HK-2 (cell line): ENCODE measurements at regions not wholly inside any gene's neighbourhood (a gene's known extent, or its start where the extent isn't known, plus 50 kb on each side); places are given as distances from the start of the nearest gene placed in this dataset.
"Not testable (repeated sequence)": the region's sequence is repeated elsewhere in the genome, so short reads cannot be mapped to it uniquely, and the experiment has no call there.

Experiments
- DNase-seq: peaks from one replicate; pipeline ENCODE4 v3.0.0-alpha.2; 2018; ENCODE audit not compliant: unreplicated experiment

DNA sequence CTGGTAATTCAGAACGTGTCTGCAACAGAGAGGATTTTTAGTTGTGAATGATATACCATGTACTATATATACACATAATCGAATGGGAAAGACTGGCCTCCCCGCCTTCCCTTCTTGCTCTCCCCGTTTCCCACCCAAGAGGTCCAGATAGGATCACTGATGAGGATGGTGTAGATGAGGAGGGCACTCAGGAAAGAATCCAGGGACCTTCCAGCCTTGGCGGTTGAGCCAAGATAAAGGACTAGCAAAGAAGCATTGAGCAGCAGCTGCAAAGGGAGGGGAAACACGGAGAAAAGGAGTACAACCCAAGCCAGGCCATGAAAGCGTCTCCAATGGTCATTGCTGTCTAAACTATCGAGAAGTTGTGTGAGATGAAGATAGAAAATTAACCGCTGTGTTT is 84.0 kb upstream of the EXOC2 start:
- DNase-seq, result no peak

DNA sequence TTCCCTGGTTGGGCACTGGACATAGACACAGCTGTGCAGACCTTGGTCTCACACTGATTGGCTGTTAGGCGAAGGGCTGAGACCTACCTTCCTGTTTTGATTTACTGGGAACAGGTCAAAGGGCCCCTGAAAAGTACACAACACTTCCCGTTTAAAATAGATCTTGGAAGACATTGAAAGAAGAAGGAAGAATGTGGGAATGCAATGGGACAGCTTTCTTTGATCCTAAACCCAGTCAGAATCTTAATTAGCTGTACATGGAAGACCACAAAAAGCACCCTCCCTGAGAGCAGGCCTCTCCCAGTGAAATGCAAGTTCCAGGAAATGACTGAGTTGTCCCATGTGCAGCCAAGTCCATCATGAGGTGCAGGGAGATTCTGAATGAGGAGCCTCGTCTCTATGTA is 83.6 kb upstream of the EXOC2 start:
- no peak for DNase-seq

- DNase-seq, result no peak
These were observed 82.9 kb upstream of the EXOC2 start for GRCh38 chr6:775863-776262.

GRCh38 chr6:771683-772082 is 78.7 kb upstream of the EXOC2 start:
- not testable (repeated sequence) for DNase-seq

- no peak for DNase-seq
These were observed 75.0 kb upstream of the EXOC2 start for GRCh38 chr6:767755-768512.

DNA sequence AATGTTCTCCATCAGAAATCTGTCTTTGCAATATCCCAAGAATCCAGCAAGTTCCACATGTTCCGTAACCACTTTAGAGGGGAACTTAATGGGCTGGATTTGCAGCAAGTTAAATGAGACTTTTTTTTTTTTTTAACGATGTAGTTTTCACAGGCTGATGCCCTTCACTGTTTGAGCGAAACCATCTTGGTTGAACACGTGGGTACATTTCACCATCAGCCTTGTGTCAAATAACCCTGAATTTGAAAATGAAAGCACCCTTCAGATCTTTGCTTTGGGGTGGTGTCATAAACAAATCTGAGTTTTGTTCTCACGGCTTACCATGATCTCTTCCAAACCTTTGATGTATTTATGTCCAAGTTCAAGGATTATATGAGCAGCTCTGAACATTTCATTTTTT is 73.7 kb upstream of the EXOC2 start:
- no peak for DNase-seq

DNA sequence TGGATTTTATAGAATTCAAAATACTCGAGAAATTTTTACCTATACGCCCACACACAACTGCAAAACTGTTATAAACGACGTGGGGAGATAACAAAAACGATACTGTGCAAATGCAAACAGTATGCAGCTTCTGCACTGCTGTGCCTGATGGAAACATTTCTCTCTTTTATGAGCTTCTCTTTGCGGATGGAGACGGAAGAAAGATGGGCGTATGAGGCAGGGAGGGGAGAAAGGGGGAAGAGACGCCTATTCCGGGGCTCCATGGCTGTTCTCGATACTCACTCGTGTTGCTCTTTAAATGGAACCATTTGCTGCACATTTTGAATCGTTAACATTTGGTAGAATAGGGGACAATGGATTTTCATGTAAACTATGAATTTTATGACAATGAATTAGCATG is 69.1 kb upstream of the EXOC2 start:
- DNase-seq, result no peak

- no peak for DNase-seq
These were observed 68.3 kb upstream of the EXOC2 start for GRCh38 chr6:760982-761955.

DNA sequence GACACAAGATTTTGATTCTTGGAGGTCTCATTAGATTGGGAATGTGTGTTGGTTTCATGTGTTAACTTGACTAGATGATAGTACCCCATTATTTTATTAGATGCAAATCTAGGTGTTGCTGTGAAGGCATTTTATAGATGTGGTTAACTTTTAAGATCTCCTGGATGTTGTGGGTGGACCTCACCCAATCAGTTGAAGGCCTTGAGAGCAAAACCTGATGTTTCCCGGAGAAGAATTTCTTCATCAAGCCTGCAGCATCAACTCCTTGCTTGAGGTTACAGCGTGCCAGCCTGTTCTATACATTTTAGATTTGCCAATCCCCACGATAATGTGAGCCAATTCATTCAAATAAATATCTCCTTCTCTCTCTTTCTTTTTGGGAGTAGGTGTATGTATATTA is 66.8 kb upstream of the EXOC2 start:
- DNase-seq, result no peak

DNA sequence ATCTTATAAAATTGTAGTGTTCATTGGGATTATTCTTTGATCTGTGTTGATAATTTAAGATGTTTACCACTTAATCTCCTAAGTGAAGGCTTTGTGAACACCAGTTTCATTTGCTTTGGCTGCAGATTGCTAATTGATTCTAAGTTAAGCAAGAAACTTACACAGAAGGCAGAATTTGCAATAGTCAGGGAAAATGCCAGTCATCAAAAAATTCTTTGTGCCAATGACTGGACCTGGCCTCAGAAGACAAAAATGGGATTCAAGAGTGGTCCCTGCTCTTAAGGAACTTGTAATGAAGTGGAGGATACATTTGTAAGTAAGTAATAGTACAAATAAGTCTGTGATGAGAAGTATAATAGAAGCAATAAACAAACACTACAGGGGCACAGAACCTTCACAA is 63.3 kb upstream of the EXOC2 start:
- no peak for DNase-seq

GRCh38 chr6:754202-754601 is 61.3 kb upstream of the EXOC2 start:
- DNase-seq, result no peak

DNA sequence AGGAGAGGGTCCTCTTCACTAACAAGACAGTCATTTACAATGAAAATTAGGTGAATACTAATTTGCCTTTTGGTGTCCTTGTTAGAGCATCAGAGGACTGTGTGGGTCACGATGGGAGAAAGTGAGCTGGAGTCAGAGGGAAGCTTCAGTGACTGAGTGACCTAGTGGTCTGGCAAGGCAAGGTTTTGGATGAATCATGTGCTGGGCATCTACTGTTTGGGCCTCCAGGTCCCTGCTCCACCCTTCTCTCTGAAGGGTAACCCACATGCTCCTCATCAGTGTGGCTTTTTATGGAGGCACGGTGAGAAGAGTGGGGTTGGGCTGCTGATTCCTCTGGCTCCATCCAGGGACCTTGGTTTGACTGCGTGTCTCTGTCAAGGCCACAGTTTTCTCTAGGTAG is 60.5 kb upstream of the EXOC2 start:
- DNase-seq, result no peak

- no peak for DNase-seq
These were observed 59.5 kb upstream of the EXOC2 start for GRCh38 chr6:752438-752837.

DNA sequence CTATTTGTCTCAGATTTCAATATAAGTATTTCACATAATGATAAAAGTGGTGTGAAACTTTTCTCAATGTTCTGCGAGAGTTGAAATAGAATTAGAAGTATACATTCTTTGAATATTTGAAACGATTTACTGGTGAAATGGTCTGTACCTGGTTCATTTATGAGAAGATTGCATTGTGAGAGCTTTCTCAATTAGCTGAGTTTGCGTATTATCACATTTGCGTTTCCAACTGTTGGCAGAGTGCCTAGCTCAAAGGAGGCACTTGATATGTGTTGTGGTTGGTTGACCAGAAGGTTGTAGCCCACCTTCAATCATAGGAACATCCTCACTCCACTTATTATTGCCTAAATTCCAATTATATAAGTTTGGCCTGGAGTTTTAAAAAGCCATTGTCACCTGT is 58.8 kb upstream of the EXOC2 start:
- no peak for DNase-seq

- no peak for DNase-seq
These were observed 55.0 kb upstream of the EXOC2 start for GRCh38 chr6:747921-748320.

- no peak for DNase-seq
These were observed 54.1 kb upstream of the EXOC2 start for GRCh38 chr6:747028-747427.

- DNase-seq, result no peak
These were observed 51.9 kb upstream of the EXOC2 start for GRCh38 chr6:744666-745353.

- no peak for DNase-seq
These were observed 50.6 kb upstream of the EXOC2 start for GRCh38 chr6:743320-744096.
